Activated effector memory CD4-positive, alpha-beta T cell treated with anti-CD3 and anti-CD28 coated beads, Interleukin-2, amount 50 U/mL, for 16 hours (primary cell): ENCODE measurements at regions not wholly inside any gene's neighbourhood (a gene's known extent, or its start where the extent isn't known, plus 50 kb on each side); places are given as distances from the start of the nearest gene placed in this dataset.

Experiments
- DNase-seq: peaks from one replicate; pipeline ENCODE4 v3.0.0-alpha.2; 2020

- DNase-seq: no peak
These were observed 365.0 kb upstream of the RUNX1 start for GRCh38 chr21:35414056-35414455.

- no peak for DNase-seq
These were observed 363.1 kb upstream of the RUNX1 start for GRCh38 chr21:35412231-35412630.

- DNase-seq: no peak
These were observed 362.3 kb upstream of the RUNX1 start for GRCh38 chr21:35411434-35411833.

- DNase-seq: no peak
These were observed 361.6 kb upstream of the RUNX1 start for GRCh38 chr21:35410656-35411055.

GRCh38 chr21:35410123-35410522 lies 361.0 kb upstream of the RUNX1 start:
- no peak for DNase-seq

GRCh38 chr21:35408401-35408800 lies 359.3 kb upstream of the RUNX1 start:
- DNase-seq: no peak

GRCh38 chr21:35406635-35407034 lies 357.5 kb upstream of the RUNX1 start:
- DNase-seq: no peak

- DNase-seq: no peak
These were observed 356.9 kb upstream of the RUNX1 start for GRCh38 chr21:35405981-35406380.

GRCh38 chr21:35404247-35404646 lies 355.1 kb upstream of the RUNX1 start:
- DNase-seq: no peak

- no peak for DNase-seq
These were observed 353.0 kb upstream of the RUNX1 start for GRCh38 chr21:35402061-35402460.

- no peak for DNase-seq
These were observed 352.4 kb upstream of the RUNX1 start for GRCh38 chr21:35401476-35401875.

GRCh38 chr21:35400233-35400939 lies 351.3 kb upstream of the RUNX1 start:
- peak; percentile 64 for DNase-seq

- DNase-seq: no peak
These were observed 350.6 kb upstream of the RUNX1 start for GRCh38 chr21:35399706-35400105.

- DNase-seq: no peak
These were observed 350.0 kb upstream of the RUNX1 start for GRCh38 chr21:35399002-35399530.

GRCh38 chr21:35398346-35398982 lies 349.4 kb upstream of the RUNX1 start:
- no peak for DNase-seq

GRCh38 chr21:35397781-35398180 lies 348.7 kb upstream of the RUNX1 start:
- DNase-seq: no peak

GRCh38 chr21:35396655-35397054 lies 347.6 kb upstream of the RUNX1 start:
- DNase-seq: no peak

- no peak for DNase-seq
These were observed 346.6 kb upstream of the RUNX1 start for GRCh38 chr21:35395728-35396127.

- DNase-seq: no peak
These were observed 345.7 kb upstream of the RUNX1 start for GRCh38 chr21:35394634-35395369.

- DNase-seq: no peak
These were observed 344.9 kb upstream of the RUNX1 start for GRCh38 chr21:35394049-35394448.

- DNase-seq: no peak
These were observed 341.1 kb upstream of the RUNX1 start for GRCh38 chr21:35390013-35390776.

GRCh38 chr21:35386491-35387079 lies 337.5 kb upstream of the RUNX1 start:
- no peak for DNase-seq

- no peak for DNase-seq
These were observed 335.3 kb upstream of the RUNX1 start for GRCh38 chr21:35384375-35384774.
